GM10266 (cell line): ENCODE measurements at regions not wholly inside any gene's neighbourhood (a gene's known extent, or its start where the extent isn't known, plus 50 kb on each side); places are given as distances from the start of the nearest gene placed in this dataset.

Experiments
- DNase-seq: peaks from one replicate; pipeline ENCODE4 v3.0.0; 2012; ENCODE audit errors: extremely low spot score
- CTCF ChIP-seq: IDR thresholded peaks from 2 replicates; pipeline ENCODE4 v1.5.1; 2012; ENCODE audit warnings: mild to moderate bottlenecking, low read depth; ENCODE audit not compliant: control insufficient read depth, insufficient read depth; ENCODE audit errors: missing control alignments

GRCh38 chr15:39327005-39327730 lies 253.7 kb upstream of the THBS1 start:
- DNase-seq, result no peak
- TF ChIP-seq CTCF, result no peak

GRCh38 chr15:39330061-39330460 lies 250.8 kb upstream of the THBS1 start:
- no peak for TF ChIP-seq CTCF
- no peak for DNase-seq

GRCh38 chr15:39331584-39331983 lies 249.3 kb upstream of the THBS1 start:
- no peak for TF ChIP-seq CTCF
- DNase-seq, result no peak

- TF ChIP-seq CTCF, result no peak
- no peak for DNase-seq
These were observed 248.0 kb upstream of the THBS1 start for GRCh38 chr15:39332846-39333245.

GRCh38 chr15:39333393-39333792 lies 247.5 kb upstream of the THBS1 start:
- no peak for TF ChIP-seq CTCF
- DNase-seq, result no peak

GRCh38 chr15:39333896-39334295 lies 247.0 kb upstream of the THBS1 start:
- DNase-seq, result no peak
- no peak for TF ChIP-seq CTCF

- DNase-seq, result no peak
- no peak for TF ChIP-seq CTCF
These were observed 244.0 kb upstream of the THBS1 start for GRCh38 chr15:39336926-39337325.
